HepG2 (cell line): ENCODE measurements at regions not wholly inside any gene's neighbourhood (a gene's known extent, or its start where the extent isn't known, plus 50 kb on each side); places are given as distances from the start of the nearest gene placed in this dataset.

ENCODE experiments used
- HDAC6 ChIP-seq: fragments of 200-600 bp; sonication (generic); IDR thresholded peaks from 2 replicates; pipeline ENCODE4 v1.7.0; 2017; ENCODE audit warnings: mild to moderate bottlenecking, antibody characterized with exemption, low read length, low read depth
- MXI1 ChIP-seq: IDR thresholded peaks from 3 replicates; pipeline ENCODE4 v1.6.1; 2012; ENCODE audit warnings: low read depth, low read length, inconsistent platforms, borderline replicate concordance
- RAD21 ChIP-seq: fragments of 450-650 bp; formaldehyde crosslinking; IDR thresholded peaks from 2 replicates; pipeline ENCODE4 v1.5.0; 2020; ENCODE audit warnings: mild to moderate bottlenecking
- SMARCE1 ChIP-seq: fragments of 450-650 bp; IDR thresholded peaks from 2 replicates; pipeline ENCODE4 v1.6.1; 2017; ENCODE audit warnings: borderline replicate concordance
- THYN1 ChIP-seq: sonication (generic); formaldehyde crosslinking; IDR thresholded peaks from 2 replicates; pipeline ENCODE4 v1.8.1; 2023; ENCODE audit warnings: low read depth, mild to moderate bottlenecking, moderate library complexity, missing genetic modification reagents, borderline replicate concordance
- ZEB1 ChIP-seq: IDR thresholded peaks from 2 replicates; pipeline ENCODE4 v1.6.1; 2012; ENCODE audit warnings: mild to moderate bottlenecking, low read depth, inconsistent platforms; ENCODE audit not compliant: insufficient replicate concordance
- ZNF781 ChIP-seq: sonication (generic); formaldehyde crosslinking; IDR thresholded peaks from 2 replicates; pipeline ENCODE4 v1.5.1; 2020; ENCODE audit warnings: borderline replicate concordance, mild to moderate bottlenecking, missing genetic modification reagents; ENCODE audit errors: not compliant biosample characterization
- TF ChIP-seq, protein P1 (sequence below): sonication (generic); formaldehyde crosslinking; IDR thresholded peaks from 2 replicates; pipeline ENCODE4 v1.5.0; 2020; ENCODE audit warnings: mild to moderate bottlenecking, missing genetic modification reagents
- TF ChIP-seq, protein P2 (sequence below): sonication (generic); formaldehyde crosslinking; IDR thresholded peaks from 2 replicates; pipeline ENCODE4 v1.8.0; 2022; ENCODE audit warnings: missing genetic modification reagents, mild to moderate bottlenecking, borderline replicate concordance
- TF ChIP-seq, protein P3 (sequence below): sonication (generic); formaldehyde crosslinking; IDR thresholded peaks from 2 replicates; pipeline ENCODE4 v1.4.0; 2020; ENCODE audit warnings: missing genetic modification reagents, mild to moderate bottlenecking, borderline replicate concordance
- TF ChIP-seq, protein P4 (sequence below): sonication (generic); formaldehyde crosslinking; IDR thresholded peaks from 2 replicates; pipeline ENCODE4 v1.4.0; 2020; ENCODE audit warnings: mild to moderate bottlenecking, missing genetic modification reagents

DNA sequence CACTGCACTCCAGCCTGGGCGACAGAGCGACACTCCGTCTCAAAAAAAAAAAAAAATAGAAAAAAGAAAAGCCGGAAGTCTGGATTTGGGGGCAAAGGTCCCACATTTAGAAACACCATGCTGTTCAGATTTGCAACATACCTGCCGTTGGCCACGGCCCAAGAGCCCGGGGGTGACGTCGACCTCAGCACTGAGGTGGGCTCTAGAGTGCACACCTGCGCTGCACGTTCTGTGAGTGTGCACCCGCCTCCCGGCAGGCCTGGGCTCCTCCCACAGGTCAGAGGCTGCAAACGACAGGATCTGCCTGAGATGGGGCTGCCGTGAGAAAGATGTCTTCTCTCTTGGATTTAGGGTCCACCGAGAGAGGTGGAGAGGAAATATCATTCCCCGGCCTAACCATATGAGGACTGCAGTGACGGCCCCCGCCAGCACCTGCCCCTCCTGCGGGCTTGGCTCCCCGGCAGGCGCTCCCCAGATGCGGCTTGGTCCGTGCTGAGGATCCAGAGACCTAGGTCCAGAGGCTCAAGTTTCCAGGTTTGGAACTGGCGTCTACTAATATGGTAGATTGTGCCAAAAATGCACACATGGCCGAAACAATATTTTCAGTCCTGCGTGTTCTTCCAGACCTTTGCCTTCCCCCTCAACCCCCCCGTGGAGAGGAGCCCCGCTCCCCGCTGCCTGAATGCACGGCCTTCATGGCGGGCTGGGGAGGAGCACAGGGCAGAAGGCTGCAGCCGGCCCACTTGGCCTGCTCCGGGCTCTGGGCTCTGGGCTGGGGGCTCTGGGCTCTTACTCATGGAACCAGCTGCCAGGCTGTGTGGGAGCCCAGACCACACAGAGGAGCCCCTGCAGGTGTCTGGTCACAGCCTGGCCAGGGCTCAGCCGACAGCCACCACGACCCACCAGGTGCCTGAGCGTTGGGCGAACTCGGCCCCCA is 58.8 kb upstream of the FBRSL1 start (continued):
- TF ChIP-seq, protein P1, sequence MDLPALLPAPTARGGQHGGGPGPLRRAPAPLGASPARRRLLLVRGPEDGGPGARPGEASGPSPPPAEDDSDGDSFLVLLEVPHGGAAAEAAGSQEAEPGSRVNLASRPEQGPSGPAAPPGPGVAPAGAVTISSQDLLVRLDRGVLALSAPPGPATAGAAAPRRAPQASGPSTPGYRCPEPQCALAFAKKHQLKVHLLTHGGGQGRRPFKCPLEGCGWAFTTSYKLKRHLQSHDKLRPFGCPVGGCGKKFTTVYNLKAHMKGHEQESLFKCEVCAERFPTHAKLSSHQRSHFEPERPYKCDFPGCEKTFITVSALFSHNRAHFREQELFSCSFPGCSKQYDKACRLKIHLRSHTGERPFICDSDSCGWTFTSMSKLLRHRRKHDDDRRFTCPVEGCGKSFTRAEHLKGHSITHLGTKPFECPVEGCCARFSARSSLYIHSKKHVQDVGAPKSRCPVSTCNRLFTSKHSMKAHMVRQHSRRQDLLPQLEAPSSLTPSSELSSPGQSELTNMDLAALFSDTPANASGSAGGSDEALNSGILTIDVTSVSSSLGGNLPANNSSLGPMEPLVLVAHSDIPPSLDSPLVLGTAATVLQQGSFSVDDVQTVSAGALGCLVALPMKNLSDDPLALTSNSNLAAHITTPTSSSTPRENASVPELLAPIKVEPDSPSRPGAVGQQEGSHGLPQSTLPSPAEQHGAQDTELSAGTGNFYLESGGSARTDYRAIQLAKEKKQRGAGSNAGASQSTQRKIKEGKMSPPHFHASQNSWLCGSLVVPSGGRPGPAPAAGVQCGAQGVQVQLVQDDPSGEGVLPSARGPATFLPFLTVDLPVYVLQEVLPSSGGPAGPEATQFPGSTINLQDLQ (CRISPR knock-in tag), result no peak
- TF ChIP-seq ZEB1 (peak; percentile 54), SMARCE1 (no peak), ZNF781 (CRISPR knock-in tag) (no peak), THYN1 (CRISPR knock-in tag) (no peak), HDAC6 (no peak), MXI1 (no peak), RAD21 (CRISPR knock-in tag) (no peak)
- TF ChIP-seq, protein P2, sequence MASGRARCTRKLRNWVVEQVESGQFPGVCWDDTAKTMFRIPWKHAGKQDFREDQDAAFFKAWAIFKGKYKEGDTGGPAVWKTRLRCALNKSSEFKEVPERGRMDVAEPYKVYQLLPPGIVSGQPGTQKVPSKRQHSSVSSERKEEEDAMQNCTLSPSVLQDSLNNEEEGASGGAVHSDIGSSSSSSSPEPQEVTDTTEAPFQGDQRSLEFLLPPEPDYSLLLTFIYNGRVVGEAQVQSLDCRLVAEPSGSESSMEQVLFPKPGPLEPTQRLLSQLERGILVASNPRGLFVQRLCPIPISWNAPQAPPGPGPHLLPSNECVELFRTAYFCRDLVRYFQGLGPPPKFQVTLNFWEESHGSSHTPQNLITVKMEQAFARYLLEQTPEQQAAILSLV (CRISPR knock-in tag), result no peak
- TF ChIP-seq, protein P3, sequence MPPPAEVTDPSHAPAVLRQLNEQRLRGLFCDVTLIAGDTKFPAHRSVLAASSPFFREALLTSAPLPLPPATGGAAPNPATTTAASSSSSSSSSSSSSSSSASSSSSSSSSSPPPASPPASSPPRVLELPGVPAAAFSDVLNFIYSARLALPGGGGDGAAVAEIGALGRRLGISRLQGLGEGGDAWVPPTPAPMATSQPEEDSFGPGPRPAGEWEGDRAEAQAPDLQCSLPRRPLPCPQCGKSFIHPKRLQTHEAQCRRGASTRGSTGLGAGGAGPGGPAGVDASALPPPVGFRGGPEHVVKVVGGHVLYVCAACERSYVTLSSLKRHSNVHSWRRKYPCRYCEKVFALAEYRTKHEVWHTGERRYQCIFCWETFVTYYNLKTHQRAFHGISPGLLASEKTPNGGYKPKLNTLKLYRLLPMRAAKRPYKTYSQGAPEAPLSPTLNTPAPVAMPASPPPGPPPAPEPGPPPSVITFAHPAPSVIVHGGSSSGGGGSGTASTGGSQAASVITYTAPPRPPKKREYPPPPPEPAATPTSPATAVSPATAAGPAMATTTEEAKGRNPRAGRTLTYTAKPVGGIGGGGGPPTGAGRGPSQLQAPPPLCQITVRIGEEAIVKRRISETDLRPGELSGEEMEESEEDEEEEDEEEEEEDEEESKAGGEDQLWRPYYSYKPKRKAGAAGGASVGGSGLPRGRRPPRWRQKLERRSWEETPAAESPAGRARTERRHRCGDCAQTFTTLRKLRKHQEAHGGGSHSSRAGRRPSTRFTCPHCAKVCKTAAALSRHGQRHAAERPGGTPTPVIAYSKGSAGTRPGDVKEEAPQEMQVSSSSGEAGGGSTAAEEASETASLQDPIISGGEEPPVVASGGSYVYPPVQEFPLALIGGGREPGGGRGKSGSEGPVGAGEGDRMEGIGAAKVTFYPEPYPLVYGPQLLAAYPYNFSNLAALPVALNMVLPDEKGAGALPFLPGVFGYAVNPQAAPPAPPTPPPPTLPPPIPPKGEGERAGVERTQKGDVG (CRISPR knock-in tag), result no peak
- TF ChIP-seq, protein P4, sequence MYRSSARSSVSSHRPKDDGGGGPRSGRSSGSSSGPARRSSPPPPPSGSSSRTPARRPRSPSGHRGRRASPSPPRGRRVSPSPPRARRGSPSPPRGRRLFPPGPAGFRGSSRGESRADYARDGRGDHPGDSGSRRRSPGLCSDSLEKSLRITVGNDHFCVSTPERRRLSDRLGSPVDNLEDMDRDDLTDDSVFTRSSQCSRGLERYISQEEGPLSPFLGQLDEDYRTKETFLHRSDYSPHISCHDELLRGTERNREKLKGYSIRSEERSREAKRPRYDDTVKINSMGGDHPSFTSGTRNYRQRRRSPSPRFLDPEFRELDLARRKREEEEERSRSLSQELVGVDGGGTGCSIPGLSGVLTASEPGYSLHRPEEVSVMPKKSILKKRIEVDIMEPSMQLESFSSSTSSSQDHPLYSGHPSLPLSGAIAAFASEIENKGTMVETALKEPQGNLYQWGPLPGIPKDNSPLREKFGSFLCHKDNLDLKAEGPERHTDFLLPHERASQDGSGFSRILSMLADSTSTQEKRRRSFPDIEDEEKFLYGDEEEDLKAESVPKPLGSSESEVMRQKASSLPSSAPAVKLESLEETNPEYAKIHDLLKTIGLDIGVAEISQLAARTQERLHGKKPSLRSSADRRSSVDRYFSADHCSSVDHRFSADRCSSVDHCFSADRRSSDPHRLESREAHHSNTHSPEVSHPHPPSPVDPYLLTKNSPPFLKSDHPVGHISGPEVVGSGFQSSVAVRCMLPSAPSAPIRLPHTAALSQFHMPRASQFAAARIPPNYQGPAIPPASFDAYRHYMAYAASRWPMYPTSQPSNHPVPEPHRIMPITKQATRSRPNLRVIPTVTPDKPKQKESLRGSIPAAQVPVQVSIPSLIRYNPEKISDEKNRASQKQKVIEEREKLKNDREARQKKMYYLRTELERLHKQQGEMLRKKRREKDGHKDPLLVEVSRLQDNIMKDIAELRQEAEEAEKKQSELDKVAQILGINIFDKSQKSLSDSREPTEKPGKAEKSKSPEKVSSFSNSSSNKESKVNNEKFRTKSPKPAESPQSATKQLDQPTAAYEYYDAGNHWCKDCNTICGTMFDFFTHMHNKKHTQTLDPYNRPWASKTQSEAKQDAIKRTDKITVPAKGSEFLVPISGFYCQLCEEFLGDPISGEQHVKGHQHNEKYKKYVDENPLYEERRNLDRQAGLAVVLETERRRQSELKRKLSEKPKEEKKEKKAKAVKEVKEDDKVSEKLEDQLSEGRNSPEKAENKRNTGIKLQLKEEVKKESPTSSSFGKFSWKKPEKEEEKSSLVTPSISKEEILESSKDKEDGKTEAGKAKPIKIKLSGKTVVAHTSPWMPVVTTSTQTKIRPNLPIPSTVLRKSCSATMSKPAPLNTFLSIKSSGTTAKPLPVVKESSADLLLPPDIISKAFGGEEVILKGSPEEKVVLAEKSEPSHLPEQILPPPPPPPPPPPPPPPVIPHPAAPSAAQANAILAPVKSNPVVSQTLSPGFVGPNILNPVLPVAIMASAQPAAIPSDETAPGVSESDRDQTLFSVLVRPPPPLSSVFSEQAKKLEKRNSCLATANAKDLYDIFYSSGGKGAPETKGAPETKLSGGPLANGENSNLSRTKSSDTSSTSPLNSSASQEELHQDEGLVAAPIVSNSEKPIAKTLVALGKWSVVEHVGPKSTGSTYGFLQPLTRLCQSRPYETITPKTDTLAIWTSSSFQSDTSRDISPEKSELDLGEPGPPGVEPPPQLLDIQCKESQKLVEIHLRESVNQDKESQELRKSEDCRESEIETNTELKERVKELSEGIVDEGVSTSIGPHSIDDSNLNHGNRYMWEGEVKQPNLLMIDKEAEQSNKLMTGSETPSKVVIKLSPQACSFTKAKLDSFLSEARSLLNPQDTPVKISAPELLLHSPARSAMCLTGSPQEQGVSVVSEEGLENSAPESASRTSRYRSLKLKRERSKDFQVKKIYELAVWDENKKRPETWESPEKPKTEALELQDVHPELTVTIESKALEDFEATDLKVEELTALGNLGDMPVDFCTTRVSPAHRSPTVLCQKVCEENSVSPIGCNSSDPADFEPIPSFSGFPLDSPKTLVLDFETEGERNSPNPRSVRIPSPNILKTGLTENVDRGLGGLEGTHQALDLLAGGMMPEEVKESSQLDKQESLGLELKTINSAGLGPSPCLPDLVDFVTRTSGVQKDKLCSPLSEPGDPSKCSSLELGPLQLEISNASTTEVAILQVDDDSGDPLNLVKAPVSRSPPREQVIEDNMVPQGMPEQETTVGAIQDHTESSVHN (CRISPR knock-in tag), result no peak
